ENCODE measurements at regions not wholly inside any gene's neighbourhood (a gene's known extent, or its start where the extent isn't known, plus 50 kb on each side); places are given as distances from the start of the nearest gene placed in this dataset.
"Not testable (repeated sequence)": the region's sequence is repeated elsewhere in the genome, so short reads cannot be mapped to it uniquely, and the experiment has no call there.

DNA sequence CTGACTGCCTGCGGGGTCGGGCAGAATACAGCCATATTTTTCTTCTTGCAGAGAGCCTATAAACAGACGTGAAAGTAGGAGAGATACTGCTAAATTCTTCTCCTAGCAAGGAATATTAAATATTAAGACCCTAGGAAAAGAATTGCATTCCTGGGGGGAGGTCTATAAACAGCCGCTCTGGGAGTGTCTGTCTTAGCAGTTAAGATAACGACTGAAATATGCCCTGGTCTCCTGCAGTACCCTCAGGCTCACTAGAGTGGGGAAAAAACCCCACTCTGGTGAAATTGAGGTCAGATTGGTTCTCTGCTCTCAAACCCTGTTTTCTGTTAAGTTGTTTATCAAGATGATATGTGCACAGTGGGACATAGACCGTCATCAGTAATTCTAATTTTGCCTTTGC lies 85.3 kb upstream of the IMPG1 start:
- TF ChIP-seq, protein P1, sequence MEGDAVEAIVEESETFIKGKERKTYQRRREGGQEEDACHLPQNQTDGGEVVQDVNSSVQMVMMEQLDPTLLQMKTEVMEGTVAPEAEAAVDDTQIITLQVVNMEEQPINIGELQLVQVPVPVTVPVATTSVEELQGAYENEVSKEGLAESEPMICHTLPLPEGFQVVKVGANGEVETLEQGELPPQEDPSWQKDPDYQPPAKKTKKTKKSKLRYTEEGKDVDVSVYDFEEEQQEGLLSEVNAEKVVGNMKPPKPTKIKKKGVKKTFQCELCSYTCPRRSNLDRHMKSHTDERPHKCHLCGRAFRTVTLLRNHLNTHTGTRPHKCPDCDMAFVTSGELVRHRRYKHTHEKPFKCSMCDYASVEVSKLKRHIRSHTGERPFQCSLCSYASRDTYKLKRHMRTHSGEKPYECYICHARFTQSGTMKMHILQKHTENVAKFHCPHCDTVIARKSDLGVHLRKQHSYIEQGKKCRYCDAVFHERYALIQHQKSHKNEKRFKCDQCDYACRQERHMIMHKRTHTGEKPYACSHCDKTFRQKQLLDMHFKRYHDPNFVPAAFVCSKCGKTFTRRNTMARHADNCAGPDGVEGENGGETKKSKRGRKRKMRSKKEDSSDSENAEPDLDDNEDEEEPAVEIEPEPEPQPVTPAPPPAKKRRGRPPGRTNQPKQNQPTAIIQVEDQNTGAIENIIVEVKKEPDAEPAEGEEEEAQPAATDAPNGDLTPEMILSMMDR (IDR thresholded peaks at IDR 0.05; ENCODE audit: low read length) = not testable (repeated sequence)
- TF ChIP-seq EZH2 (IDR thresholded peaks at IDR 0.05; ENCODE audit: borderline replicate concordance, low read length) = not testable (repeated sequence)

Measured in OCI-LY1 (cell line).